Loucy (cell line): ENCODE measurements at regions not wholly inside any gene's neighbourhood (a gene's known extent, or its start where the extent isn't known, plus 50 kb on each side); places are given as distances from the start of the nearest gene placed in this dataset.

Source experiments
- H2AFZ ChIP-seq: fragments of 200-600 bp; sonication (generic); 2 replicates; pipeline ENCODE4 v1.6.0; 2016; ENCODE audit warnings: antibody characterized with exemption, mild to moderate bottlenecking, low read length, moderate library complexity
- H3F3A ChIP-seq: fragments of 200-600 bp; 2 replicates; pipeline ENCODE4 v1.6.0; 2016; ENCODE audit warnings: antibody characterized with exemption, low read depth, mild to moderate bottlenecking
- H3K27me3 ChIP-seq: fragments of 200-600 bp; sonication (generic); 2 replicates; pipeline ENCODE4 v1.6.1; 2014; ENCODE audit warnings: low read length, mild to moderate bottlenecking; ENCODE audit not compliant: insufficient read depth, poor library complexity, severe bottlenecking
- H3K36me3 ChIP-seq: fragments of 200-600 bp; sonication (generic); 2 replicates; pipeline ENCODE4 v1.6.1; 2016; ENCODE audit warnings: low read length; ENCODE audit not compliant: insufficient read depth
- H3K4me1 ChIP-seq: fragments of 200-600 bp; sonication (generic); 2 replicates; pipeline ENCODE4 v1.5.1; 2014; ENCODE audit warnings: low read length, mild to moderate bottlenecking; ENCODE audit not compliant: insufficient read depth, poor library complexity, severe bottlenecking
- H3K4me2 ChIP-seq: fragments of 200-600 bp; sonication (generic); 2 replicates; pipeline ENCODE4 v1.6.0; 2014; ENCODE audit warnings: antibody characterized with exemption, low read length, low read depth, mild to moderate bottlenecking; ENCODE audit not compliant: poor library complexity, severe bottlenecking
- H3K4me3 ChIP-seq: fragments of 200-600 bp; sonication (generic); 2 replicates; pipeline ENCODE4 v1.5.1; 2014; ENCODE audit warnings: low read length, mild to moderate bottlenecking, mixed read lengths; ENCODE audit not compliant: poor library complexity, severe bottlenecking
- H3K79me2 ChIP-seq: fragments of 200-600 bp; sonication (generic); 2 replicates; pipeline ENCODE4 v1.6.1; 2014; ENCODE audit warnings: low read length; ENCODE audit not compliant: insufficient read depth
- H3K9ac ChIP-seq: fragments of 200-600 bp; sonication (generic); 2 replicates; pipeline ENCODE4 v1.6.0; 2014; ENCODE audit warnings: mild to moderate bottlenecking, low read depth, low read length, moderate library complexity; ENCODE audit not compliant: poor library complexity, severe bottlenecking
- H3K9me2 ChIP-seq: fragments of 200-600 bp; sonication (generic); replicated peaks from 2 replicates; pipeline ENCODE4 v1.6.1; 2016; ENCODE audit warnings: low read depth, low read length, mixed read lengths
- H3K9me3 ChIP-seq: fragments of 200-600 bp; sonication (generic); 2 replicates; pipeline ENCODE4 v1.6.1; 2014; ENCODE audit warnings: mild to moderate bottlenecking, antibody characterized with exemption, low read length, low read depth; ENCODE audit not compliant: insufficient read depth
- H4K20me1 ChIP-seq: fragments of 200-600 bp; sonication (generic); 2 replicates; pipeline ENCODE4 v1.6.0; 2014; ENCODE audit warnings: antibody characterized with exemption, low read length, mild to moderate bottlenecking; ENCODE audit not compliant: insufficient read depth, poor library complexity, severe bottlenecking
- CTCF ChIP-seq: fragments of 200-600 bp; sonication (generic); conservative IDR thresholded peaks from 2 replicates; pipeline ENCODE4 v1.5.1; 2014; ENCODE audit warnings: mild to moderate bottlenecking, antibody characterized with exemption, low read length
- EZH2phosphoT487 ChIP-seq: fragments of 200-600 bp; IDR thresholded peaks from 2 replicates; pipeline ENCODE4 v1.6.1; 2018; ENCODE audit warnings: antibody characterized with exemption, mild to moderate bottlenecking, moderate library complexity, borderline replicate concordance

DNA sequence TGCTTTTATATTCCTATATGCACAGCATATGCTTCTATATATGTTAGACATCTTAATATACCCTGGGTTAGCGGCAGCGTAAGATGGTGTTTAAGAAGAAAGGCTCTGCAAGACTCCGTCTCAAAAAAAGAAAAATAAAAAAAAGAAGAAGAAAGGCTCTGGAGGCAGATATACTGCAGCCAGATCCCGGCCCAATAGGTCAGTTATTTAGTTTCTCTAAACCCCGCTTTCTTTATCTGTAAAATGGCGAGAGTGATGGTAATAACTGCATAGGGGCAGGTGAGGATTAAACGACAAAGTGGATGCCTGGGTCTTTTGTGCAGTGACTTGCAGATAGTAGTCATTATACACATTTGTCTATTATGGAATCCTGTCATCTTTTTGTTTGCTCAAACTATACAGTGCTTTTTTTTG, 115.2 kb downstream of the NAA11 start:
- H3K4me3 ChIP-seq = no peak overlapping the region
- peaks cover 11% of the 10 kb centered on the region for H3K9me3 ChIP-seq
- H3K9me2 ChIP-seq = no peaks in the 10 kb centered on the region
- no peaks in the 10 kb centered on the region for H4K20me1 ChIP-seq
- TF ChIP-seq CTCF (no peak), EZH2phosphoT487 (no peak)
- peak overlapping the region; percentile 1 for H3K4me2 ChIP-seq
- H3K36me3 ChIP-seq = no peaks in the 10 kb centered on the region
- 0 out of 2 replicates have a peak, but pooled peaks cover 10% of the 10 kb centered on the region for H3F3A ChIP-seq
- H3K79me2 ChIP-seq = no peaks in the 10 kb centered on the region
- no peaks in the 10 kb centered on the region for H3K27me3 ChIP-seq
- no peak overlapping the region for H2AFZ ChIP-seq
- peaks cover 45% of the 10 kb centered on the region for H3K4me1 ChIP-seq
- H3K9ac ChIP-seq = no peak overlapping the region

GRCh38 chr4:79209822-79210635, 115.8 kb downstream of the NAA11 start:
- H3K9ac ChIP-seq = no peak overlapping the region
- H3K4me2 ChIP-seq = peak overlapping the region; percentile 1

DNA sequence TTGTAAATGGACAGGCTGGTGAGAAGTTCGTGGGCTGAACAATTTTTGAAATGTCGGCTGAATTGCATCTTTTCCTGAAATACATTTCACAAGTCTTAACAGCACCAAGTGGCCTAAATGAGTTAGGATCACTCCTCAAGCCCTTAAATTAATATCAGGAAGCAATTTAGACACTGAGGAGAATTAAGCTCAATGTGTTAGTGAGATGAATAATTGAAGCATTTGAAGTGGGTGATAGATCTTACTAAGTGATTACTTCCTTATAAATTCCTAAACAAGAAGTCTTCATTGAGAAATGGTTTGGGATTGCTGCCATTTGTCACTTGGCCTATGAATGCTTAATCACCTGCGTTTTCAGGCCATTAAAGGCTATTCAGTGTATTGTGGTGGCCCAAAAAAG, 116.8 kb downstream of the NAA11 start:
- H3K9me3 ChIP-seq = peaks cover 12% of the 10 kb centered on the region
- peaks cover 45% of the 10 kb centered on the region for H3K4me1 ChIP-seq
- no peak overlapping the region for H3K4me3 ChIP-seq
- H3K27me3 ChIP-seq = no peaks in the 10 kb centered on the region
- no peaks in the 10 kb centered on the region for H3K9me2 ChIP-seq
- no peaks in the 10 kb centered on the region for H3K36me3 ChIP-seq
- 0 out of 2 replicates have a peak, but pooled peaks cover 10% of the 10 kb centered on the region for H3F3A ChIP-seq
- no peaks in the 10 kb centered on the region for H4K20me1 ChIP-seq
- no peak overlapping the region for H2AFZ ChIP-seq
- H3K79me2 ChIP-seq = no peaks in the 10 kb centered on the region
- no peak overlapping the region for H3K4me2 ChIP-seq
- TF ChIP-seq EZH2phosphoT487 = no peak
- no peak for TF ChIP-seq CTCF
- H3K9ac ChIP-seq = no peak overlapping the region

More at GRCh38 chr4:79209822-79210635, 115.8 kb downstream of the NAA11 start:
- Histone ChIP-seq H3F3A (0 out of 2 replicates have a peak, but pooled peaks cover 10% of the 10 kb centered on the region), H3K4me3 (no peak overlapping the region), H3K4me1 (peaks cover 45% of the 10 kb centered on the region), H3K79me2 (no peaks in the 10 kb centered on the region), H3K9me3 (peaks cover 12% of the 10 kb centered on the region), H3K36me3 (no peaks in the 10 kb centered on the region), H4K20me1 (no peaks in the 10 kb centered on the region), H3K27me3 (no peaks in the 10 kb centered on the region), H2AFZ (no peak overlapping the region), H3K9me2 (no peaks in the 10 kb centered on the region)
- no peak for TF ChIP-seq CTCF
- TF ChIP-seq EZH2phosphoT487 = no peak
